Testis (tissue), 2 donors: ENCODE measurements at regions not wholly inside any gene's neighbourhood (a gene's known extent, or its start where the extent isn't known, plus 50 kb on each side); places are given as distances from the start of the nearest gene placed in this dataset.

Experiments used
- DNase-seq: peaks from one replicate; pipeline ENCODE4 v3.0.0-alpha.2; 2019
- H3K27ac ChIP-seq, 2 donors: fragments of 200-600 bp; sonication (generic); one replicate each; pipeline ENCODE4 v1.5.1; 2019
- H3K27me3 ChIP-seq: fragments of 200-600 bp; sonication (generic); one replicate; pipeline ENCODE4 v1.5.1; 2019
- H3K36me3 ChIP-seq: fragments of 200-600 bp; sonication (generic); one replicate; pipeline ENCODE4 v1.5.1; 2017; ENCODE audit warnings: low read depth; ENCODE audit errors: missing control alignments
- H3K4me1 ChIP-seq: fragments of 200-600 bp; sonication (generic); one replicate; pipeline ENCODE4 v1.5.1; 2019
- H3K4me3 ChIP-seq, 2 donors: fragments of 200-600 bp; sonication (generic); one replicate each; pipeline ENCODE4 v1.5.1; 2017 to 2019
- H3K9me3 ChIP-seq: fragments of 200-600 bp; sonication (generic); one replicate; pipeline ENCODE4 v1.5.1; 2017
- CTCF ChIP-seq, 3 experiments: fragments of 450-650 bp in 2 of 3; fragments of 200-600 bp in 1 of 3; sonication (generic) in 1 of 3; IDR thresholded peaks; one replicate each; pipeline ENCODE4 v1.5.1; 2016 to 2019; ENCODE audit warnings: antibody characterized with exemption in 3 of 3, mild to moderate bottlenecking in 2 of 3, moderate library complexity in 1 of 3
- POLR2A ChIP-seq: fragments of 450-650 bp; IDR thresholded peaks from one replicate; pipeline ENCODE4 v1.6.1; 2017; ENCODE audit warnings: antibody characterized with exemption, mild to moderate bottlenecking, moderate library complexity
- WGBS, 2 donors: methylation state at CpG; one replicate each; pipeline ENCODE4 v1.1.5; 2018; 5-methylcytosine and 5-hydroxymethylcytosine counted together
- intact Hi-C: fragments of 100-400 bp; cut with DNase I; formaldehyde crosslinking; loops from one replicate; pipeline ENCODE4 v1.15.1; 2023; ENCODE audit warnings: low total_unique reads

- Histone ChIP-seq H3K9me3 (no peaks in the 10 kb centered on the region), H3K4me1 (no peaks in the 10 kb centered on the region), H3K4me3 (no peak overlapping the region), H3K27me3 (no peaks in the 10 kb centered on the region), H3K36me3 (no peaks in the 10 kb centered on the region), H3K27ac (no peak overlapping the region)
- TF ChIP-seq POLR2A, result no peak
- no peak for TF ChIP-seq CTCF (IDR thresholded peaks at IDR 0.05)
- WGBS, 2 donors, result 94 to 100% methylated on average over 2 of the region's 2 CpGs
- intact Hi-C loops, result no loop called here
- no peak for DNase-seq
Observed at GRCh38 chr9:129514891-129515290, 106.0 kb downstream of the C9orf50 start.

GRCh38 chr9:129514497-129514867 is 106.4 kb downstream of the C9orf50 start:
- Histone ChIP-seq H3K27ac (no peak overlapping the region), H3K9me3 (no peaks in the 10 kb centered on the region), H3K4me1 (no peaks in the 10 kb centered on the region), H3K36me3 (no peaks in the 10 kb centered on the region), H3K27me3 (no peaks in the 10 kb centered on the region), H3K4me3 (no peak overlapping the region)
- TF ChIP-seq POLR2A, result no peak
- TF ChIP-seq CTCF (IDR thresholded peaks at IDR 0.05), result no peak
- WGBS, 2 donors, result 40 to 80% methylated on average over 1 to 3 of the region's 3 CpGs
- intact Hi-C loops, result no loop called here
- DNase-seq, result no peak

GRCh38 chr9:129513856-129514496 is 106.9 kb downstream of the C9orf50 start:
- Histone ChIP-seq H3K4me1 (no peaks in the 10 kb centered on the region), H3K27me3 (no peaks in the 10 kb centered on the region), H3K4me3 (no peak overlapping the region), H3K27ac (no peak overlapping the region), H3K9me3 (no peaks in the 10 kb centered on the region), H3K36me3 (no peaks in the 10 kb centered on the region)
- TF ChIP-seq CTCF (IDR thresholded peaks at IDR 0.05) (no peak), POLR2A (no peak)
- DNase-seq, result no peak
- intact Hi-C loops, result no loop called here
- WGBS, 2 donors, result 95% methylated on average over 7 of the region's 7 CpGs; no CpG with 5 or more reads in 1 of the 2 donors

GRCh38 chr9:129513282-129513681 is 107.6 kb downstream of the C9orf50 start:
- intact Hi-C loops, result no loop called here
- WGBS, 2 donors, result 87 to 90% methylated on average over 3 of the region's 3 CpGs
- Histone ChIP-seq H3K27me3 (no peaks in the 10 kb centered on the region), H3K4me1 (no peaks in the 10 kb centered on the region), H3K9me3 (no peaks in the 10 kb centered on the region), H3K36me3 (no peaks in the 10 kb centered on the region), H3K4me3 (no peak overlapping the region), H3K27ac (no peak overlapping the region)
- no peak for DNase-seq
- TF ChIP-seq CTCF (IDR thresholded peaks at IDR 0.05) (no peak), POLR2A (no peak)

- Histone ChIP-seq H3K27me3 (no peaks in the 10 kb centered on the region), H3K27ac (no peak overlapping the region), H3K4me1 (peaks cover 4% of the 10 kb centered on the region), H3K9me3 (no peaks in the 10 kb centered on the region), H3K4me3 (no peak overlapping the region), H3K36me3 (no peaks in the 10 kb centered on the region)
- TF ChIP-seq CTCF (IDR thresholded peaks at IDR 0.05) (no peak), POLR2A (no peak)
- no peak for DNase-seq
- WGBS, 2 donors, result 73 to 75% methylated on average over 9 of the region's 9 CpGs
- intact Hi-C loops, result no loop called here
Observed at GRCh38 chr9:129511285-129511900, 109.5 kb downstream of the C9orf50 start.
